Right kidney (tissue), 1 donor: ENCODE measurements at regions not wholly inside any gene's neighbourhood (a gene's known extent, or its start where the extent isn't known, plus 50 kb on each side); places are given as distances from the start of the nearest gene placed in this dataset.
"Not testable (repeated sequence)": the region's sequence is repeated elsewhere in the genome, so short reads cannot be mapped to it uniquely, and the experiment has no call there.

Experiments
- DNase-seq: peaks from one replicate; pipeline ENCODE4 v3.0.0-alpha.2; 2016

GRCh38 chr1:189936861-189937260 is 540.8 kb downstream of the BRINP3 start:
- no peak for DNase-seq

GRCh38 chr1:189939967-189940366 is 537.7 kb downstream of the BRINP3 start:
- no peak for DNase-seq

DNA sequence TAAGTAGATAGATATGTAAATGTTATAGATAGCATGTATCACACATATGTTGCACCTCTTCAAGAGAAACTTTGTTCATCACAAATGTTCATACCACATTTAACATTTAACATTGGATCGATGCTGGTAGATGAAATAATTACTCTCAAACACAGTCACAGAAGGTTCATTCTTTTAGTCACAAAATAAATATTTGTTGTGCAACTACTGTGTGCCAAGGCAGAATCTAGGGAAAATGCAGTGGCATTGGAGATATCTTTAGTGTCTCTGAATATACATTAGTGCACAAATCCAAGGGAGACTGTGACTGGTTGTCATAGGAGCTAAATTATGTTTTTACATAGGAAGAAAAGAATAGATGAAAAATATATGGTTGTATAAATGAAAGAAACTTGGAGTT is 535.7 kb downstream of the BRINP3 start:
- DNase-seq = no peak

DNA sequence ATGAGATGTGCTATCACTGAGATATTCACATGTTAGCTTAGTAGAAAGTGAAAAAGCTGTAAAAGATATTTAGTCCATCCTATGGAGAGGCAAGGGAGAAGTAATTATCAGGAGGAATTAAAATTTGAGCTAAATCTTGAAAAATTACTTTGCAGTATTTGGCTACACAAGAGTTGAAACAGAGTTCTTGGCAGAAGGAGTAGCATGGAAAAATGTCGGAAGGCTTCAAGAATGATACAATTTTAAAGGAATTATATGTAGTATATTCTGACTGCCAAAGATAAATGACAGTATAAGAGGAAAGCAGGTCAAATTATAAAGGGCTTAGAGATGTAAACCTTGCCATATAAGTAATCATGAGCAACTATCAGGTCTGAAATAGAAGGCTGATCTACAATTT is 518.9 kb downstream of the BRINP3 start:
- no peak for DNase-seq

DNA sequence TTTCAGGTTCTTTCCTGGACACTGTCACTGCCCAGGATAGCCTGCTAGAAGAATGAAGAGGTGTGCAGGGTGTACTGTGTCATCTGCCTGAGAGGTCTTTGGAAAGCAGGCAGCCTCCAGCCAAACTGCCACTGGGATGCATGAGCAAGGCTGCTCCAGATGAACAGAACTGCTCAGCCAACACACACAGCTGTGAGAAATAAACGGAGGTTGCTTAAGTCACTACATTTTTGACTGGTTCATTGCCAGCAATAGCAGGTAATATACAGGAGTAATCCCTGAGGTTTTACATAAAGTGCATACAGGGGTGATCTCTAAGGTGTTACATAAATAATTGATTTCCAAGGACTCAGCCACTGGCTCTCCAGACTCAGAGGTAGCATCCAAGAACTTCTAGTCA is 516.9 kb downstream of the BRINP3 start:
- DNase-seq = no peak

GRCh38 chr1:189962181-189962580 is 515.5 kb downstream of the BRINP3 start:
- no peak for DNase-seq

- DNase-seq = no peak
These were observed 507.1 kb downstream of the BRINP3 start for GRCh38 chr1:189970331-189971230.

GRCh38 chr1:189971656-189972055 is 506.0 kb downstream of the BRINP3 start:
- DNase-seq = no peak

DNA sequence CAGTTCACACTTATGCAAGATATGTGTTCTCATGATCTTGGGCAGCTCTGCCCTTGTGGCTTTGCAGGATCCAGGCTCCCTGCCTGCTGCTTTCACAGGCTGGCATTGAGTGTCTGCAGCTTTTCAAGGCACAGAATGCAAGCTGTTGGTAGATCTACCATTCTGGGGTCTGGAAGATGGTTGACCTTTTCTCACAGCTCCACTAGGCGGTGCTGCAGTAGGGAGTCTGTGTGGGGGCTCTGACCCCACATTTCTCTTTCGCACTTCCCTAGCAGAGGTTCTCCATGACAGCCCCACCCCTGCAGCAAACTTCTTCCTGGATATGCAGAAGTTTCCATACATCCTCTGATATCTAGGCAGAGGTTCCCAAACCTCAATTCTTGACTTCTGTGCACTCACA is 500.5 kb downstream of the BRINP3 start:
- no peak for DNase-seq

DNA sequence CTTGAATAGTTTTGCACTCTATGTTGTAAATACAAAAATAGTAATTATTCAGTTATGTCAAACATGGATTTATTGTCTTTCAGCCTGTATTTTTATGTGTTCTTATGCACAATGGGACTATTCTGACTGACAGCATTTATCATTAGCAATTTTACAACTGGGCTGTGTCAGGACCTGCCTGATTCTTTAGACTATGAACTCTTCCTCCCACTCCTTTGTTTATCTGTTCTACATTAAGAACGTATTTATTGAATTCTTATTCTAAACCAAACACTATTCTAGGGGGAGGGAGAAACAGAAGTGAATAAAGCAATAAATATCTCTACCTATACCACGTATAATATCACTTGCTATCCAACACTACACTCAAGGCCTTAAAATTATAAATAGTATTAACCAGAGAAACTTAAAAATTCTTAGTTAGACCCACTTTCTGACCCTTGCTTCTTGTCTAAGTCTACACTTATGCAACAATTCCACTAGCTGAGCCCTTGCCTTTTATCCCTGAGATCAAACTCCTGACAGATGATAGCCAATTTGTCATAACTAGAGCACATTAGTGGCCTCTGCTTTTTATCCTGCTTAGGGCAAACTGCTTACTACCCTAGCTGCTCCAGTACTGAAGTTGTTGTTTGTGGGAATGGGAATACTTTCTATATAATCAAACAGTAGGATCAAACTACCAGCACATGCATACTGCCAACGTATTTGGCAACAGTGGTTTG is 494.3 kb downstream of the BRINP3 start:
- DNase-seq = no peak

GRCh38 chr1:189986516-189986915 is 491.1 kb downstream of the BRINP3 start:
- DNase-seq = no peak

DNA sequence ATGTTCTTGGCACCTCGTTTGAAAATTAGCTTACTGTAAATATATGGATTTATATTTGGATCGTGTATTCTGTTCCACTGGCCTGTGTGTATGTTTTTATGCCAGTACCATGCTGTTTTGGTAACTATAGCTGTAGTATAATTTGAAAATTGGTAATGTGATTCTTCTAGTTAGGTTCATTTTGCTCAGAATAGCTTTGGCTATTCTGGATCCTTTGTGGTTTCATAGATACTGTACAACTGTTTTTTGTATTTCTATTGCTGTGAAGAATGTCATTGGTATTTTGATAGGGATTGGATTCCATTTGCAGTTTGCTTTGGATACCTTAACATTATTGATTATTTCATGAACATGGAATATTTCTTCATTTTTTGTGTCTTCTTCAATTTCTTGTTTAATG is 490.2 kb downstream of the BRINP3 start:
- no peak for DNase-seq

DNA sequence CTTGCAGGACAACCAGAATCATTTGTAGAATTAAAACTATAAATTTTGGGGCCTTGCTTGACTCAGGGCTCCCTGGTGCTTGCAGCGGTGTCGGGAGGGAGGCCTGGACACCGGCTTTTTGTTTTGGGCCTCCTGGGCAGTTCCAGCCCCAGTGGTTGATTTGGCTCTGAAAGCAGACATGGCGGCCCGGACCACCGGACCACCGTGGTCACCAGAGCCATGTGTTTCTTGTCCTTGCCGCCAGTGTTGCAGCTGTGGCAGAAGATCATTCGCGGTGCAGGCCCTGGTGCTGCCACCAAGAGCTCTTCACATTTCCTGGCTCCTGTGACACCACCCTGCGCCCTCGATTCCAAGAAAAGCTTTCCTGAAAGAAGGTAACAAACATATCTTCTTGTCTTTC is 484.8 kb downstream of the BRINP3 start:
- DNase-seq = no peak

- no peak for DNase-seq
These were observed 477.2 kb downstream of the BRINP3 start for GRCh38 chr1:190000365-190000872.

- DNase-seq = no peak
These were observed 476.5 kb downstream of the BRINP3 start for GRCh38 chr1:190001187-190001586.

DNA sequence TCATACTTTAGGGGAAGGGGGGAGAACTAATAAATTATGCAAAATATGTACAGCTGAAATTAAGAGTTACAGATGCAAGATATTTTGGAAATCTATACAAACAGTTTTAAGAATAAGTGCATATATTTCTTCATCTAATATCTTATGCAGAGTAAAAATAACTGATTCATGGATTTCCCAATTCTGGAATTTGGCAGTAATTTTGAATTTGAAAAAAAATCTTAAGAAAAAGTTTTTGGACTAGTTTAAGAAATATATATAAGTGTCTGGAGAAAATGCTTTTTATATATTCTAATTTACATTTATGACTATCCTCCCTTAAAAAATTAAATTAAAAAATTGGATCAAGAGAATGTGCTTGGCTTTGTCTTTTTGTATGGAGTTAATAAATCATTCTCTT is 474.3 kb downstream of the BRINP3 start:
- no peak for DNase-seq

- no peak for DNase-seq
These were observed 466.1 kb downstream of the BRINP3 start for GRCh38 chr1:190011585-190011984.

DNA sequence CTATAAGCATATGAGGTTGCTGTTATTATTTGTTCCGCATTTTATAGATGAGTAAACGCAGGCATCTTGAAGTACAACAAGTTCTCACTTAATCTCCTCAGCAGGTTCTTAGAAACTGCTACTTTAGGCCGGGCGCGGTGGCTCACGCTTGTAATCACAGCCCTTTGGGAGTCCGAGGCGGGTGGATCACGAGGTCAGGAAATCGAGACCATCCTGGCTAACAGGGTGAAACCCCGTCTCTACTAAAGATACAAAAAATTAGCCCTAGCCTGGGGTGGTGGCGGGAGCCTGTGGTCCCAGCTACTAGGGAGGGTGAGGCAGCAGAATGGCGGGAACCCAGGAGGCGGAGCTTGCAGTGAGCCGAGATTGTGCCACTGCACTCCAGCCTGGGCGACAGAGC is 458.5 kb downstream of the BRINP3 start:
- not testable (repeated sequence) for DNase-seq

GRCh38 chr1:190019717-190020116 is 457.9 kb downstream of the BRINP3 start:
- no peak for DNase-seq

GRCh38 chr1:190022709-190023108 is 455.0 kb downstream of the BRINP3 start:
- DNase-seq = no peak

DNA sequence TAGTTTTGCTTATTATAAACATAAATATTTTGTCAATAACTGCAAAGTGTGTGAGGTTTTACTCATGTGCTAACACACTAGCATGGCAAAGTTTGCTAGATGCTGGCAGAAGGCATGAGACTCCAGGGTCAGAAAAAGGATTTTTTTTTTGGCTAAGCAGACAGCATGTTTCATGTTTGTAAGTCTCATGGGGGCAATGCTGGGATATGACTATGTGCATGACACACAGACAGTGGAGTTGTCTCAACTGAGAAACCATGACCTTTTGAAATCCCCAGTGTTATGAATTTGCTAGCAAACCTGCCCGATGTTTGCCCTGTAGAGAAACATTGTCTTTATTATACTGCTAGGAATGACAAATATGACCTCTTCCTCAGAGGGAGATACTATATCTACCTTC is 448.2 kb downstream of the BRINP3 start:
- DNase-seq = no peak

DNA sequence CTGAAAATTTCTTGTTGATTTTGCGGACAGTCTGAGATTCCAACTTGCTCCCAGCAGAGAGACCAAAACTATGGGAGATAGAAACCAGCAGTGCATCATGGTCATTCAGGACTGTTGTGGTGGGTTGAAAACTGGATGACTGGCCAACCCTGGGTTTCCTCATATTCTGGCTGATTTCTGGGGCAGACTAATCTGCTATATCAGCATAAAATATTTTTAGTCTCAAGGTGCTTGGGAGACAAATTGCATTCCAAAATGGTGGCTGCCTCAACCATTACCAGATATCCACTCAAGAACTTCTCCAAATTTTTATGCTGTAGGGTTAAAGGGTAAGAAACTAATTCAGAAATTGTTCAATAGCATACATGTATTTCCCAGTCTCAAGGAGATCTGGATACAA is 434.0 kb downstream of the BRINP3 start:
- DNase-seq = no peak

DNA sequence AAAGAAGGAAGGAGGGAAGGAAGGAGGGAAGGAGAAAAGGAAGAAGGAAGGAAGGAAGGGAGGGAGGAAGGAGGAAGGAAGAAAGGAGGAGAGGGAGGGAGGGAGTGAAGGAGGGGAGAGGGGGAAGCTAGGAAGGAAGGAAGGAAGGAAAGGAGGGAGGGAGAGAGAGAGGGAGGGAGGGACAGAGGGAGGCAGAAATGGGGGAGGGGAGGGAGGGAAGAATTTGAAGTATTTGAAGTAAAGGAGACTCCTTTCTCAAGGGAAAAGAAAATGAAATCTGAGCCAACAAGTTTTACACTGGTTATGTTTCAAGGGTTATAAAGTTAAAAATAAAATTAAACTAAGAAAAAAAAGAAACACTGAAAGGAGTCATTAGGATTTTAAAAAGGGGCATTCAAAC is 431.4 kb downstream of the BRINP3 start:
- no peak for DNase-seq
